Activated CD4-positive, alpha-beta T cell treated with anti-CD3 and anti-CD28 coated beads, Interleukin-10, Interleukin-2, amounts not matched to agents 100 ng/mL and 50 ng/mL, durations not matched to agents 16 hours and 8 hours (primary cell): ENCODE measurements at regions not wholly inside any gene's neighbourhood (a gene's known extent, or its start where the extent isn't known, plus 50 kb on each side); places are given as distances from the start of the nearest gene placed in this dataset.

Experiments
- DNase-seq: peaks from one replicate; pipeline ENCODE4 v3.0.0-alpha.2; 2020

- no peak for DNase-seq
Observed at GRCh38 chr6:15058200-15059061, 187.4 kb upstream of the JARID2 start.

GRCh38 chr6:15061180-15061641 lies 184.7 kb upstream of the JARID2 start:
- DNase-seq: no peak

- DNase-seq: no peak
Observed at GRCh38 chr6:15061908-15062515, 183.9 kb upstream of the JARID2 start.

- no peak for DNase-seq
Observed at GRCh38 chr6:15062516-15063252, 183.2 kb upstream of the JARID2 start.

GRCh38 chr6:15063253-15063853 lies 182.5 kb upstream of the JARID2 start:
- DNase-seq: no peak

- no peak for DNase-seq
Observed at GRCh38 chr6:15065261-15065989, 180.4 kb upstream of the JARID2 start.

GRCh38 chr6:15066089-15066758 lies 179.6 kb upstream of the JARID2 start:
- no peak for DNase-seq

- peak; percentile 47 for DNase-seq
Observed at GRCh38 chr6:15073344-15073789, 172.5 kb upstream of the JARID2 start.

- no peak for DNase-seq
Observed at GRCh38 chr6:15073883-15074465, 171.9 kb upstream of the JARID2 start.

GRCh38 chr6:15074806-15075205 lies 171.1 kb upstream of the JARID2 start:
- no peak for DNase-seq

GRCh38 chr6:15076565-15076964 lies 169.3 kb upstream of the JARID2 start:
- DNase-seq: no peak

GRCh38 chr6:15077006-15077405 lies 168.9 kb upstream of the JARID2 start:
- DNase-seq: peak; percentile 44

GRCh38 chr6:15077961-15078360 lies 167.9 kb upstream of the JARID2 start:
- DNase-seq: no peak

- no peak for DNase-seq
Observed at GRCh38 chr6:15079288-15079817, 166.5 kb upstream of the JARID2 start.

- DNase-seq: no peak
Observed at GRCh38 chr6:15080895-15081294, 165.0 kb upstream of the JARID2 start.

- DNase-seq: peak; percentile 45
Observed at GRCh38 chr6:15081447-15081846, 164.4 kb upstream of the JARID2 start.

- no peak for DNase-seq
Observed at GRCh38 chr6:15082708-15083107, 163.2 kb upstream of the JARID2 start.

GRCh38 chr6:15086348-15087158 lies 159.3 kb upstream of the JARID2 start:
- no peak for DNase-seq

- DNase-seq: no peak
Observed at GRCh38 chr6:15087186-15087589, 158.7 kb upstream of the JARID2 start.

- no peak for DNase-seq
Observed at GRCh38 chr6:15088904-15089568, 156.8 kb upstream of the JARID2 start.
